K562 (cell line): ENCODE measurements at regions not wholly inside any gene's neighbourhood (a gene's known extent, or its start where the extent isn't known, plus 50 kb on each side); places are given as distances from the start of the nearest gene placed in this dataset.

Experiments used
- HSF4 ChIP-seq: fragments of 250-450 bp; sonication (Bioruptor Pico); IDR thresholded peaks from 2 replicates; pipeline ENCODE4 v2.1.2; 2022; ENCODE audit warnings: mild to moderate bottlenecking, moderate library complexity, borderline replicate concordance
- NFIC ChIP-seq: fragments of 450-650 bp; IDR thresholded peaks from 2 replicates; pipeline ENCODE4 v1.6.1; 2017; ENCODE audit warnings: mild to moderate bottlenecking, inconsistent platforms
- TOE1 ChIP-seq, 2 experiments: fragments of 450-650 bp in 1 of 2; sonication (generic) in 1 of 2; formaldehyde crosslinking in 1 of 2; IDR thresholded peaks; 2 replicates each; pipeline versions ENCODE4 v1.7.1 to v1.8.0; 2016 to 2022; ENCODE audit warnings: borderline replicate concordance in 2 of 2, mild to moderate bottlenecking in 2 of 2, antibody characterized with exemption in 1 of 2, inconsistent platforms in 1 of 2, low read depth in 1 of 2, missing genetic modification reagents in 1 of 2, moderate library complexity in 1 of 2
- TF ChIP-seq, protein P1 (sequence below): fragments of 450-650 bp; IDR thresholded peaks from 2 replicates; pipeline ENCODE4 v1.6.1; 2016; ENCODE audit warnings: low read depth
- TF ChIP-seq, protein P2 (sequence below), 3 experiments: IDR thresholded peaks in 2 of 3; conservative IDR thresholded peaks in 1 of 3; 2 replicates each; pipeline ENCODE4 v1.5.1; 2011 to 2012; ENCODE audit warnings: low read length in 3 of 3, mild to moderate bottlenecking in 3 of 3, control low read depth in 2 of 3, improper control_type of control experiment in 1 of 3, inconsistent platforms in 1 of 3, low read depth in 1 of 3, mixed read lengths in 1 of 3, moderate library complexity in 1 of 3; ENCODE audit not compliant: insufficient read depth in 2 of 3
- TF ChIP-seq, protein P3 (sequence below): sonication (generic); formaldehyde crosslinking; IDR thresholded peaks from 2 replicates; pipeline ENCODE4 v1.8.1; 2023; ENCODE audit warnings: mild to moderate bottlenecking, missing genetic modification reagents

DNA sequence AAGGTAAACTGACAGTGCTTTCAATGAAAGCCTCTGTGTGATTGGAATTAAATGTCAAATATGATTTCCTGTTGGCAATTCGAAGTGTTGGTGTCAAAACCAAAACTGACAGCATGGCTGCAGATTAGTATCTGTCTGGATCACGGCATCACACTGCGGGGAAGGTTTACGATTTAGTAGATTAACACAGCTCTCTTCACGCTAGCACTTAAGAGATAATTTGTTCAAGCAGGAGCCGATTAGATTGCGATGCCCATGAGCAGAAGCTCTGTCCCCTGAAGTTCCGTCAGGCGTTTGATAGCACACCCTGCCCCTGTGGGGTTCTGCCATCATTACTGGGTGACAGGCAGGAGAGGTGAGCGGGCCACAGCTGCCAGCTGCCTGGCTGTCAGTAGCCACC lies 279.5 kb upstream of the AUTS2 start:
- TF ChIP-seq, protein P1, sequence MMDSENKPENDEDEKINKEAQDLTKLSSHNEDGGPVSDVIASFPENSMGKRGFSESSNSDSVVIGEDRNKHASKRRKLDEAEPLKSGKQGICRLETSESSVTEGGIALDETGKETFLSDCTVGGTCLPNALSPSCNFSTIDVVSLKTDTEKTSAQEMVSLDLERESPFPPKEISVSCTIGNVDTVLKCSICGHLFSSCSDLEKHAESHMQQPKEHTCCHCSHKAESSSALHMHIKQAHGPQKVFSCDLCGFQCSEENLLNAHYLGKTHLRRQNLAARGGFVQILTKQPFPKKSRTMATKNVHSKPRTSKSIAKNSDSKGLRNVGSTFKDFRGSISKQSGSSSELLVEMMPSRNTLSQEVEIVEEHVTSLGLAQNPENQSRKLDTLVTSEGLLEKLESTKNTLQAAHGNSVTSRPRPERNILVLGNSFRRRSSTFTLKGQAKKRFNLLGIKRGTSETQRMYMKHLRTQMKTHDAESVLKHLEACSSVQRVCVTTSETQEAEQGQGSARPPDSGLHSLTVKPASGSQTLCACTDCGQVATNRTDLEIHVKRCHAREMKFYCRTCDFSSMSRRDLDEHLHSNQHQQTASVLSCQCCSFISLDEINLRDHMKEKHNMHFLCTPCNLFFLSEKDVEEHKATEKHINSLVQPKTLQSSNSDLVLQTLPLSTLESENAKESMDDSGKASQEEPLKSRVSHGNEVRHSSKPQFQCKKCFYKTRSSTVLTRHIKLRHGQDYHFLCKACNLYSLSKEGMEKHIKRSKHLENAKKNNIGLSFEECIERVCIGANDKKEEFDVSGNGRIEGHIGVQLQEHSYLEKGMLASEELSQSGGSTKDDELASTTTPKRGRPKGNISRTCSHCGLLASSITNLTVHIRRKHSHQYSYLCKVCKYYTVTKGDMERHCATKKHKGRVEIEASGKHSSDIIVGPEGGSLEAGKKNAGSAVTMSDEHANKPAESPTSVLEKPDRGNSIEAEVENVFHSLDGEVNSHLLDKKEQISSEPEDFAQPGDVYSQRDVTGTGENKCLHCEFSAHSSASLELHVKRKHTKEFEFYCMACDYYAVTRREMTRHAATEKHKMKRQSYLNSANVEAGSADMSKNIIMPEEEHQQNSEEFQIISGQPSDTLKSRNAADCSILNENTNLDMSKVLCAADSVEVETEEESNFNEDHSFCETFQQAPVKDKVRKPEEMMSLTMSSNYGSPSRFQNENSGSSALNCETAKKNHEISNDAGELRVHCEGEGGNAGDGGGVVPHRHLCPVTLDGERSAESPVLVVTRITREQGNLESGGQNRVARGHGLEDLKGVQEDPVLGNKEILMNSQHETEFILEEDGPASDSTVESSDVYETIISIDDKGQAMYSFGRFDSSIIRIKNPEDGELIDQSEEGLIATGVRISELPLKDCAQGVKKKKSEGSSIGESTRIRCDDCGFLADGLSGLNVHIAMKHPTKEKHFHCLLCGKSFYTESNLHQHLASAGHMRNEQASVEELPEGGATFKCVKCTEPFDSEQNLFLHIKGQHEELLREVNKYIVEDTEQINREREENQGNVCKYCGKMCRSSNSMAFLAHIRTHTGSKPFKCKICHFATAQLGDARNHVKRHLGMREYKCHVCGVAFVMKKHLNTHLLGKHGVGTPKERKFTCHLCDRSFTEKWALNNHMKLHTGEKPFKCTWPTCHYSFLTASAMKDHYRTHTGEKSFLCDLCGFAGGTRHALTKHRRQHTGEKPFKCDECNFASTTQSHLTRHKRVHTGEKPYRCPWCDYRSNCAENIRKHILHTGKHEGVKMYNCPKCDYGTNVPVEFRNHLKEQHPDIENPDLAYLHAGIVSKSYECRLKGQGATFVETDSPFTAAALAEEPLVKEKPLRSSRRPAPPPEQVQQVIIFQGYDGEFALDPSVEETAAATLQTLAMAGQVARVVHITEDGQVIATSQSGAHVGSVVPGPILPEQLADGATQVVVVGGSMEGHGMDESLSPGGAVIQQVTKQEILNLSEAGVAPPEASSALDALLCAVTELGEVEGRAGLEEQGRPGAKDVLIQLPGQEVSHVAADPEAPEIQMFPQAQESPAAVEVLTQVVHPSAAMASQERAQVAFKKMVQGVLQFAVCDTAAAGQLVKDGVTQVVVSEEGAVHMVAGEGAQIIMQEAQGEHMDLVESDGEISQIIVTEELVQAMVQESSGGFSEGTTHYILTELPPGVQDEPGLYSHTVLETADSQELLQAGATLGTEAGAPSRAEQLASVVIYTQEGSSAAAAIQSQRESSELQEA = no peak
- TF ChIP-seq NFIC = no peak
- TF ChIP-seq TOE1 (IDR thresholded peaks at IDR 0.05; ENCODE audit: borderline replicate concordance) = no peak
- TF ChIP-seq TOE1 (CRISPR knock-in tag; IDR thresholded peaks at IDR 0.05; ENCODE audit: borderline replicate concordance, low read depth) = no peak
- TF ChIP-seq, protein P2, sequence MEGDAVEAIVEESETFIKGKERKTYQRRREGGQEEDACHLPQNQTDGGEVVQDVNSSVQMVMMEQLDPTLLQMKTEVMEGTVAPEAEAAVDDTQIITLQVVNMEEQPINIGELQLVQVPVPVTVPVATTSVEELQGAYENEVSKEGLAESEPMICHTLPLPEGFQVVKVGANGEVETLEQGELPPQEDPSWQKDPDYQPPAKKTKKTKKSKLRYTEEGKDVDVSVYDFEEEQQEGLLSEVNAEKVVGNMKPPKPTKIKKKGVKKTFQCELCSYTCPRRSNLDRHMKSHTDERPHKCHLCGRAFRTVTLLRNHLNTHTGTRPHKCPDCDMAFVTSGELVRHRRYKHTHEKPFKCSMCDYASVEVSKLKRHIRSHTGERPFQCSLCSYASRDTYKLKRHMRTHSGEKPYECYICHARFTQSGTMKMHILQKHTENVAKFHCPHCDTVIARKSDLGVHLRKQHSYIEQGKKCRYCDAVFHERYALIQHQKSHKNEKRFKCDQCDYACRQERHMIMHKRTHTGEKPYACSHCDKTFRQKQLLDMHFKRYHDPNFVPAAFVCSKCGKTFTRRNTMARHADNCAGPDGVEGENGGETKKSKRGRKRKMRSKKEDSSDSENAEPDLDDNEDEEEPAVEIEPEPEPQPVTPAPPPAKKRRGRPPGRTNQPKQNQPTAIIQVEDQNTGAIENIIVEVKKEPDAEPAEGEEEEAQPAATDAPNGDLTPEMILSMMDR (IDR thresholded peaks at IDR 0.05 in 2 of 3, conservative IDR thresholded peaks at IDR 0.05 in 1 of 3; ENCODE audit: insufficient read depth in 2 of 3, low read depth in 1 of 3, low read length in 3 of 3) = no peak
- TF ChIP-seq, protein P3, sequence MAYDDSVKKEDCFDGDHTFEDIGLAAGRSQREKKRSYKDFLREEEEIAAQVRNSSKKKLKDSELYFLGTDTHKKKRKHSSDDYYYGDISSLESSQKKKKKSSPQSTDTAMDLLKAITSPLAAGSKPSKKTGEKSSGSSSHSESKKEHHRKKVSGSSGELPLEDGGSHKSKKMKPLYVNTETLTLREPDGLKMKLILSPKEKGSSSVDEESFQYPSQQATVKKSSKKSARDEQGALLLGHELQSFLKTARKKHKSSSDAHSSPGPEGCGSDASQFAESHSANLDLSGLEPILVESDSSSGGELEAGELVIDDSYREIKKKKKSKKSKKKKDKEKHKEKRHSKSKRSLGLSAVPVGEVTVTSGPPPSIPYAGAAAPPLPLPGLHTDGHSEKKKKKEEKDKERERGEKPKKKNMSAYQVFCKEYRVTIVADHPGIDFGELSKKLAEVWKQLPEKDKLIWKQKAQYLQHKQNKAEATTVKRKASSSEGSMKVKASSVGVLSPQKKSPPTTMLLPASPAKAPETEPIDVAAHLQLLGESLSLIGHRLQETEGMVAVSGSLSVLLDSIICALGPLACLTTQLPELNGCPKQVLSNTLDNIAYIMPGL (CRISPR knock-in tag) = no peak
- no peak for TF ChIP-seq HSF4 (CRISPR knock-in tag)
